ENCODE measurements at regions not wholly inside any gene's neighbourhood (a gene's known extent, or its start where the extent isn't known, plus 50 kb on each side); places are given as distances from the start of the nearest gene placed in this dataset.

- no peak for TF ChIP-seq EP300 (IDR thresholded peaks at IDR 0.05)
- TF ChIP-seq, protein P1, sequence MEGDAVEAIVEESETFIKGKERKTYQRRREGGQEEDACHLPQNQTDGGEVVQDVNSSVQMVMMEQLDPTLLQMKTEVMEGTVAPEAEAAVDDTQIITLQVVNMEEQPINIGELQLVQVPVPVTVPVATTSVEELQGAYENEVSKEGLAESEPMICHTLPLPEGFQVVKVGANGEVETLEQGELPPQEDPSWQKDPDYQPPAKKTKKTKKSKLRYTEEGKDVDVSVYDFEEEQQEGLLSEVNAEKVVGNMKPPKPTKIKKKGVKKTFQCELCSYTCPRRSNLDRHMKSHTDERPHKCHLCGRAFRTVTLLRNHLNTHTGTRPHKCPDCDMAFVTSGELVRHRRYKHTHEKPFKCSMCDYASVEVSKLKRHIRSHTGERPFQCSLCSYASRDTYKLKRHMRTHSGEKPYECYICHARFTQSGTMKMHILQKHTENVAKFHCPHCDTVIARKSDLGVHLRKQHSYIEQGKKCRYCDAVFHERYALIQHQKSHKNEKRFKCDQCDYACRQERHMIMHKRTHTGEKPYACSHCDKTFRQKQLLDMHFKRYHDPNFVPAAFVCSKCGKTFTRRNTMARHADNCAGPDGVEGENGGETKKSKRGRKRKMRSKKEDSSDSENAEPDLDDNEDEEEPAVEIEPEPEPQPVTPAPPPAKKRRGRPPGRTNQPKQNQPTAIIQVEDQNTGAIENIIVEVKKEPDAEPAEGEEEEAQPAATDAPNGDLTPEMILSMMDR (IDR thresholded peaks at IDR 0.05): no peak
Measured at GRCh38 chr13:19020988-19021387, 160.6 kb downstream of the TUBA3C start.

Data from gastroesophageal sphincter (tissue), 3 donors.